ENCODE measurements at regions not wholly inside any gene's neighbourhood (a gene's known extent, or its start where the extent isn't known, plus 50 kb on each side); places are given as distances from the start of the nearest gene placed in this dataset.
A peak's percentile ranks its signal among the peaks of the same experiment; 100 is the strongest.

DNA sequence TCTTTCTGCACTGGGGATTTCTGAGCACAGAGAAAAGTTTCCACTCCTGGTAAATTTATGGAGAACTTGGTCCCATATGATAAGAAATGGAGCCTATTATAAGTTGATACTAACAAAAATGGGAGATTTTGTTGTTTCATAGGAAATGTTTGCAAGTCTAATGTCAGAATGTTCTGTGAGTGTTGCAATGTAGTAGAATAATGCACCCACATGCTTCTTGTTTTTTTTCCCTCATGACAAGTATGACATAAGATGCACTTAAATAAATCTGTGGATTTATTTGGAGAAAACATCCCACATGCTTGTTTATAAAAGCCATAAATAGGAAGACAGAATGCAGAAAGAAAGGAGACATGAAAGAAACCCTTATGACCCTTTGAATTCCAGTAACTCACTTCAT lies 50.8 kb upstream of the KCNJ6 start:
- DNase-seq: peak; percentile 13

- no peak for DNase-seq
Measured at GRCh38 chr21:37968744-37969143, 52.5 kb upstream of the KCNJ6 start.

DNA sequence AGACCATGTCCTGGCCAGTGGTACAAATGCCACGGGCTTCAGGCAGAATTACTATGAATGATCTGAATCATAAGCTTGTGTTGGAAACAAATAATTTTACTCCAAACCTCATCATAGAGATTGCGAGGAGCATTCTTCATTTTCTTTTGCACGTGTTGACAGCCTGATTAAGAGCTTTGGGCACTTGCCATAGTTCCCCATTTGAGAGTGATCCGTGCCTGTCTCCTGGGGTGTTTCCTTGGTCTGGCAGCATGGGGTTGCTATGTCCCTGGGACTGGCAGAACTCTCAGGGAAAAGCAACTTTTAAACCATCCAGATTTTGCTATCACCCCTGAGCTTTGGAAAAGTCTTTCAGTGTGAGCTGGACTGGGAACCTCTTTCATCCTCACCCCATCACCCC lies 54.3 kb upstream of the KCNJ6 start:
- no peak for DNase-seq

DNA sequence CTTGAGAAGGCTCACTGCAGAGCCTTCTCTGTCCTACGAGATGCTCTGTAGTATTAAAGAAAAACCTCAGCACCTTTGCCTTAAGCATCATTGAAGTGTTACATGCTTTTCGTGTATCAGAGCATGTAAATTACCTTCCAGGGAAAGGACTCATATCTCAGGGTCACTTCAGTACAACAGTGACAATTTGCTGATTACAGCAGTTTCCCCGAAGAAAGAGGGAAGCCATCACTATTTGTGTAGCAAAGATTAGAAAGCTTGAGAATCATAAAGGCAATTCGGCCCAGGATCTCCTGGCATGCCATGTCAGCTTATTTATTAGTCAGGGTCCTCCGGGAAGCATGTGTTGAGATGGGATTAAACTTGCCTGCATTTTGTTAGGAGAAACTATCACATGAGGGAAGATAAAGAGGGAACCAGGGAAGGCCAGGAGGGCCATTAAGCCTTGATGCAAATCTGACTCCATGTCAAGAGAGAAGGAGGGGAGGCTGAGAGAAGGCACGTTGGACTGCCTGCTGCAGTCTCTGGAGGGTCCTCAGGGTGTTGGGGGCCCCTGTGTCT lies 55.2 kb upstream of the KCNJ6 start:
- no peak for DNase-seq

- DNase-seq: no peak
Measured at GRCh38 chr21:37974081-37974480, 57.8 kb upstream of the KCNJ6 start.

DNA sequence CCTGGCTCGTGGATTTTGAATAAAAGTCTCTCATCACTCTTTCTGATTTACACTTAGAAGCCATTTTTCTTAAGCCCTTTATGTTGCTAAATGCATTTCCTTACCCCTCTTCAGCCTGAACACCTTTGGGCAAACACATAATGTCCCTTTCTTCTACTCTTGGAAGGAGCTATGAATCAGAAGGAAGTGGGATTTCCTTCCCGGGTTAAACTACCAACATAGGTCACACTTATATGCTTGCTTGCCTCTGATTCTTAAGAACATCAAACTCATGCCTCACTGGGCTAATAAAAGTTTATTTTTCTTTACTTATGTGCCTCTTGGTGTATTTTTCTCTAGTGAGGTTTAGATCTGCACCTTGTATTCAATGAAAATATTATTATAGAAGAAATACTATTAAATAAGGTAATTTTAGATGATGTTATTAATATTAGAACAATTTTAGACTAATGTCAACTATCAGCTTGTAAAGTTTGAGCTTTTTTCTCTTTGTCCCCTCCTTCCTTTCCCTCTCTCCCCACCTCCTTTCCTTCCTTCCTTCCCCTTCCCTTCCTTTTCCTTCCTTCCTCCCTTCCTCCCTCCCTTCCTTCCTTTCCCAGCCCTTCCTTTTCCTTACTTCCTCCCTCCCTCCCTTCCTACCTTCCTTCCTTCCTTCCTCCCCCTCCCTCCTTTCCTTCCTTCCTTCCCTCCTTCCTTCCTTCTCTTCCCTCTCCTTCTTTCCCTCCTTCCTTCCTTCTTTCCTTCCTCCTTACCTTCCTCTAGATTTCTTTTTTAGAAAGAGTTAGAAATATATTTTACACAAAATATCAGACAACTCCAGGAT lies 66.5 kb upstream of the KCNJ6 start:
- no peak for DNase-seq

GRCh38 chr21:37983336-37984095 lies 67.3 kb upstream of the KCNJ6 start:
- no peak for DNase-seq

- DNase-seq: no peak
Measured at GRCh38 chr21:37984416-37984815, 68.2 kb upstream of the KCNJ6 start.

GRCh38 chr21:37986000-37986399 lies 69.7 kb upstream of the KCNJ6 start:
- DNase-seq: no peak

DNA sequence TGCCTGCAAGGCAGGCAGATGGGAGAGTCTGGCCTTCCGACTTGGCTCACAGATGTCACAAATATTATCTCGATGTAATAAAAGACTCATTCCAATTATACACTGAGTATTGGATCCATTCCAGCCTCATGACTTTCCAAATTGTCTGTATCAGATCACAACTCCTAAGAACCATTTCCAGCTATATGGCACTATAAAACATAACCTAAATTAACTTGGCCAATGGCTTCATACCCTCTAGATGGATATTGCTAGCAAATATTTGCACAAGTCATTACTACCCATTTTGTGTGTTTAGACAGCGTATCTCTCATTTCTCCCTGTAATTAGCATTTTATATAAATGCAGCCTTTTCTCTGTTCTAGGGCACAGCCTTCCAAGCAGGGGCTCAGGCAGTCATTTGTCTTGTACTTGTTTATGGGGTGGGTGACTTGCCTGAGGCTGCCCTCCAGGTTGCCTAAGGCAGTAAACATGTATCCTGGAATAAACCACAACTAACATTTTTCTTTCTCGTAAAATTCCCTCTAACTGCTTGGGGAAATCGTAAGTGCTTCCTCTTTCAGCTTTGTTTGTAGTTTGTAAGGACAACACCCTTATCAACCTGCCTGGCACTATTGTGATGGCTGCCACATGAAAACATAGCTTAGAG lies 70.6 kb upstream of the KCNJ6 start:
- DNase-seq: no peak

DNA sequence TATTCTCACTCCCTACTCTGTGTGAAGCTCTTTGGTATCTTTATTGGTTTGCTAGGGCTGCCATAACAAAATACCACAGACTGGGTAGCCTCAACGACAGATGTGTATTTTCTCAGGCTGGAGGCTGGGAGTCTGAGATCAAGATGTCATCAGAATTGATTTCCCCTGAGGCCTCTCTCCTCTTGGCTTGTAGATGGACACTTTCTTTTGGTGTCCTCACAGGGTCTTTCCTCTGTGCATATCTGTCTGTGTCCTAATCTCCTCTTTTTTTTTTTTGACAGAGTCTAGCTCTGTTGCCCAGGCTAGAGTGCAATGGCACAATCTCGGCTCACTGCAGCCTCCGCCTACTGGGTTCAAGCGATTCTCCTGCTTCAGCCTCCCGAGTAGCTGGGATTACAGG lies 71.4 kb upstream of the KCNJ6 start:
- DNase-seq: no peak

- no peak for DNase-seq
Measured at GRCh38 chr21:37993071-37993470, 76.8 kb upstream of the KCNJ6 start.

GRCh38 chr21:37994211-37994610 lies 78.0 kb upstream of the KCNJ6 start:
- DNase-seq: peak; percentile 48

DNA sequence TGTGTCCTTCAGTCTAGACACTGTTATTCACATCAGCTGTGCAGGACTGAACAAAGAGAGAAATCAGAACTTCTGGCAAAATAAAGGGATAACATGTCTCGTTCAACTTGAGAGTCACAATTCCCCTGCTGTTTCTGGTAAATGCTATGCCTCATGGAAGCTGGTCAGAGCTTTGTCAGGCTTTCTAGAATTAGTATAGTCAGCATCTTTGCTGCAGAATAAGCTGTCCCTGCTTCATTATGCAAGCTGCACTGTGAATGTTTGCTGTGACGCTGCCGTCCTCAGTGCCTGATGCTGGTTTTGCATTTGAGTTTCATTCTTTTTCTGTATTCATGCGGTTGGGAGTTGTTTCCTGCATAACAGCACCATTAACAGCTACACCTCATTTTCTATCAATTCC lies 96.4 kb upstream of the KCNJ6 start:
- DNase-seq: peak; percentile 30

- no peak for DNase-seq
Measured at GRCh38 chr21:38013741-38014140, 97.5 kb upstream of the KCNJ6 start.

- DNase-seq: no peak
Measured at GRCh38 chr21:38014298-38014697, 98.0 kb upstream of the KCNJ6 start.

DNA sequence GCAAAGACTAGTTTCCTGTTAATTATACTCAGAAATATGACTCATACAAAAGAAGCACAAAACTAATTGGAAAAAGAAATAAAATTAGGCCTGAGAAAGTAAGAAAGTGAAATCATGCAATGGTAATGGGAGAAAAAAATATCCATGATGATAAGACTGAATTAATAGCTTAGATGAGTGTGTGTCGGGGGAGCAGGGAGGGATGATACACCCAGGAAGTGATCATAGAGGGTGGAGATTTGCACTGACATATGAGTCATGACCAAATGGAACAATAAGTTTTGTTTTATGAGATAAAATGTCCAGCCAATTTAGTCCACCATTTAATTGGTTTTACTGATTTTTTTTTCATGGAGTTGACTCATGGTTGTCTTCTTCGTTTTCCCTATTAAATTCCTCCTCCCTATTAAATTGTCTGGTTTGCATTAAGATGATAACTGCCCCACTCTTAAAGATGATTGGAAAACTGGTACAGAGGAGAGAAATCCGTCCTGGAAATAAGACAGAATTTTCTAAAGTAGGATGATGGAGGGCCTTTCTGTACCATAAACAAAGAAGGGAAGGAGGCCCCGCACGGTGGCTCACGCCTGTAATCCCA lies 111.7 kb upstream of the KCNJ6 start:
- DNase-seq: no peak

DNA sequence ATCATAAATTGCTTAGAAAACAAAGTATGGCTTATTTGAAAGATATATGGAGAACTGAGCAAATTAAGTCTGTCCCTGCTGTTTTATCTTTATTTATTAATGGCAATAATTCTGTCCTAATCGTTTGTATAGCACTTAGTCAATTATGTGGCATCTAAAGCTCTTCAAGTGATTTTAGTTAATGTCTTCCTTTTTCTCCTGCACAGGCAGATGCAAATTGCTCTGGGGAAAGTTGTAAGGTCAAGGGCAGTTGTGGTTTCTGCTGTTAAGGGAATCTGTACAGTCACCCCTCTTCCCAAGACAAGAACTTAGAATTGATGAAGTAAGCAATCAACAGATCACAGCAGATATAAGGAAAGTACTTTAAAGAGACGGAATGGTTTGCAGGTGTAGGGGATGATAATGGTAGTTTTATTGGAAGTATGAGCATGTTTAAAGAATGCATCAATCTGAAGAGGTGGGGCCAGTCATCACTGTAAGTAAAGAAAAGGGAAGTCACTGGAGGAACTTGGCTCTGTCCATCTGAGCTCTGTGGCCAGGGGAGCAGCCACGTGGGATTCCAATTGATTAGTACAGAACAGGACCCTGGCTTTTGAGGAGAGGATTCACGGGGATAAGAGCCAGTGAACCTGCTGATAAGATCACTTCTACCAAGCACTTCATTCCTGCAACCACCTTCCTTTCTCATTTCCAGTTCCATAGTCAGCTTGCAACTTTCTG lies 116.0 kb upstream of the KCNJ6 start:
- DNase-seq: no peak

GRCh38 chr21:38036016-38036415 lies 119.8 kb upstream of the KCNJ6 start:
- no peak for DNase-seq

DNA sequence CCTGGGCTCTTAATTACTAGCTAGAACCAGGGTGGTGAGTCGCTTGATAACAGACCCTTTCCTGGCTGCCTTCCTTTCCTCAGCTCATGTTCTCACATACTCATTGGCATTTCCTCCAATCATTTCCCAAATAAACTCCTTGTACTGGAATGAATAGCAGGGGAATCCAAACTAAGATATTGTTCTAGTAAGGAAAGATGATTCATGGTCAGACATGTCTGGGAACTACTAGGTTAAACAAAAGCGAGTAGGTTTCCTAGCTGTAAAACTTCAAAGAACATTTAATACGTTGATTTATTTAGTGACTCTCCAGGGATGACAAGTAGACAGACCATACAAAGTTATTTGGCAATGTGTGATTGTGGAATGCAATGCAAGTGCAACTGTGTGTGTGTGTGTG lies 121.2 kb upstream of the KCNJ6 start:
- DNase-seq: no peak

- no peak for DNase-seq
Measured at GRCh38 chr21:38039369-38039768, 123.1 kb upstream of the KCNJ6 start.

DNA sequence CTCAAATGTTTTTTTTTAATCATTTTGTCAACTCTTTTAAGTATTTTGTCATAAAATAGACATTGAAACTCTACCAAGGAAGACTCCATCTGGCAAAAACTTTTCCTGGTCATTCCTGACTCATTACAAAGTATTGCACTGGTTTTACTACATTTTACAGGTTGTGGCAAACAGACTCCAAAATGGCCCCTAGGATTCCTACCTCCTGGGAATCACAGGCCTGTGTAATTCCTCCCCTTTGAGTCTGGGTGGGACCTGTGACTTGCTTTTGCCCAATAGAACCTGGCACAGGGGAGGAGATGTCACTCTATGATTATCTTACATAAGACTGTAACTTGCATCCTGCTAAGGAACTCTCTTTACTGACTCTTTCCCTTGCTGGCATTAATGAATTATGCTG lies 123.6 kb upstream of the KCNJ6 start:
- no peak for DNase-seq

Measured in skin of body (tissue), 1 donor.